Sigmoid colon (tissue), 3 donors: ENCODE measurements at regions not wholly inside any gene's neighbourhood (a gene's known extent, or its start where the extent isn't known, plus 50 kb on each side); places are given as distances from the start of the nearest gene placed in this dataset.

Experiments
- CTCF ChIP-seq, 4 experiments: fragments of 450-650 bp in 3 of 4; fragments of 200-600 bp in 1 of 4; IDR thresholded peaks; one replicate each; pipeline ENCODE4 v1.5.1; 2016 to 2019; ENCODE audit warnings: antibody characterized with exemption in 4 of 4, mild to moderate bottlenecking in 3 of 4, moderate library complexity in 2 of 4
- POLR2A ChIP-seq, 2 donors: fragments of 450-650 bp; IDR thresholded peaks; one replicate each; pipeline ENCODE4 v1.6.1; 2016; ENCODE audit warnings: antibody characterized with exemption in 2 of 2, mild to moderate bottlenecking in 2 of 2, moderate library complexity in 2 of 2

- TF ChIP-seq POLR2A (IDR thresholded peaks at IDR 0.05) (no peak), CTCF (IDR thresholded peaks at IDR 0.05) (no peak)
These were observed 142.2 kb upstream of the PRSS58 start for GRCh38 chr7:142400042-142400533.
